GM12878 (cell line): ENCODE measurements at regions not wholly inside any gene's neighbourhood (a gene's known extent, or its start where the extent isn't known, plus 50 kb on each side); places are given as distances from the start of the nearest gene placed in this dataset.

ENCODE experiments used
- ATAC-seq: fragments of 200-7000 bp; cut with Tn5 transposase; 3 replicates; pipeline ENCODE4 v1.9.1; 2020; ENCODE audit warnings: mild to moderate bottlenecking, moderate library complexity
- BruUV-seq: library from RNA; stranded (reverse); fragments of 400-500 nt; replicated peaks from 2 replicates; lab custom pipeline; 2021; lab: Mats Ljungman, UMichigan
- CTCF ChIA-PET: fragments of 300-600 bp; sonication (Branson Sonifier 250); formaldehyde crosslinking; extraction: SDS; loops from one replicate; lab custom pipeline; 2021; ENCODE audit warnings: inconsistent platforms; lab: Yijun Ruan, JAX
- POLR2A ChIA-PET: fragments of 350-600 bp; formaldehyde crosslinking; extraction: SDS; loops from one replicate; lab custom pipeline; 2021; ENCODE audit warnings: inconsistent platforms; lab: Charles Lee
- RAD21 ChIA-PET: fragments of 300-600 bp; sonication (Branson Sonifier 250); formaldehyde crosslinking; loops from one replicate; lab custom pipeline; 2023; ENCODE audit warnings: antibody characterized with exemption; ENCODE audit not compliant: unreplicated experiment; lab: Charles Lee
- SMC1A ChIA-PET: fragments of 300-600 bp; sonication (Branson Sonifier 250); formaldehyde crosslinking; loops from one replicate; lab custom pipeline; 2023; ENCODE audit not compliant: unreplicated experiment, uncharacterized antibody; lab: Charles Lee
- DNase-seq: peaks from one replicate; pipeline ENCODE4 v3.0.0-alpha.2; 2011; ENCODE audit warnings: low read depth, low spot score
- FAIRE-seq: peaks from 3 replicates; lab custom pipeline; 2011; peaks lifted over from hg19 to GRCh38; lab: Jason Lieb, UNC
- H2AFZ ChIP-seq: 2 replicates; pipeline ENCODE4 v1.6.0; 2011; ENCODE audit warnings: low read depth, low read length, control low read depth; ENCODE audit not compliant: control insufficient read depth
- H3K27ac ChIP-seq: 2 replicates; pipeline ENCODE4 v1.5.1; 2011; ENCODE audit warnings: control low read depth; ENCODE audit not compliant: control insufficient read depth, insufficient read depth
- H3K27me3 ChIP-seq, 2 experiments: replicated peaks in 1 of 2; 2 replicates each; pipeline versions ENCODE4 v1.6.0 to v1.6.1; 2011; ENCODE audit warnings: low read length in 1 of 2; ENCODE audit not compliant: control insufficient read depth in 2 of 2, insufficient read depth in 2 of 2
- H3K36me3 ChIP-seq, 2 experiments: 2 replicates each; pipeline ENCODE4 v1.5.1; 2011; ENCODE audit warnings: low read length in 1 of 2; ENCODE audit not compliant: control insufficient read depth in 2 of 2, insufficient read depth in 2 of 2
- H3K4me1 ChIP-seq: 2 replicates; pipeline ENCODE4 v1.6.1; 2011; ENCODE audit warnings: mild to moderate bottlenecking, low read length, moderate library complexity, mixed read lengths; ENCODE audit not compliant: control insufficient read depth, insufficient read depth
- H3K4me2 ChIP-seq: 2 replicates; pipeline ENCODE4 v1.6.0; 2011; ENCODE audit warnings: control low read depth; ENCODE audit not compliant: control insufficient read depth, insufficient read depth
- H3K4me3 ChIP-seq: fragments of 200-600 bp; sonication (generic); 2 replicates; pipeline ENCODE4 v1.5.1; 2016
- H3K79me2 ChIP-seq: 2 replicates; pipeline ENCODE4 v1.6.0; 2011; ENCODE audit warnings: low read length; ENCODE audit not compliant: control insufficient read depth, insufficient read depth
- H3K9ac ChIP-seq: 2 replicates; pipeline ENCODE4 v1.8.0; 2011; ENCODE audit warnings: low read length, control low read depth, mixed read lengths; ENCODE audit not compliant: control insufficient read depth, insufficient read depth
- H3K9me3 ChIP-seq: replicated peaks from 3 replicates; pipeline ENCODE4 v1.5.1; 2011; ENCODE audit warnings: mild to moderate bottlenecking, low read length; ENCODE audit not compliant: control insufficient read depth, insufficient read depth
- H4K20me1 ChIP-seq: 2 replicates; pipeline ENCODE4 v1.6.0; 2011; ENCODE audit not compliant: control insufficient read depth, insufficient read depth
- BHLHE40 ChIP-seq, 2 experiments: fragments of 450-650 bp in 1 of 2; IDR thresholded peaks; 2 replicates each; pipeline ENCODE4 v1.6.1; 2011 to 2017; ENCODE audit warnings: low read depth in 2 of 2, borderline replicate concordance in 1 of 2, improper control_type of control experiment in 1 of 2, low read length in 1 of 2, mild to moderate bottlenecking in 1 of 2
- BMI1 ChIP-seq: fragments of 450-650 bp; IDR thresholded peaks from 2 replicates; pipeline ENCODE4 v1.6.1; 2016; ENCODE audit warnings: mild to moderate bottlenecking, moderate library complexity, borderline replicate concordance
- IKZF2 ChIP-seq, 2 experiments: fragments of 450-650 bp; IDR thresholded peaks; 2 replicates each; pipeline ENCODE4 v1.6.1; 2017; ENCODE audit warnings: mild to moderate bottlenecking in 2 of 2, moderate library complexity in 2 of 2
- MTA2 ChIP-seq: fragments of 450-650 bp; IDR thresholded peaks from 2 replicates; pipeline ENCODE4 v1.6.1; 2016; ENCODE audit warnings: low read depth, mild to moderate bottlenecking, moderate library complexity
- NFXL1 ChIP-seq: fragments of 450-650 bp; IDR thresholded peaks from 2 replicates; pipeline ENCODE4 v1.6.1; 2017; ENCODE audit warnings: antibody characterized with exemption, mild to moderate bottlenecking, borderline replicate concordance
- SIN3A ChIP-seq: IDR thresholded peaks from 2 replicates; pipeline ENCODE4 v1.6.1; 2012; ENCODE audit warnings: low read depth, low read length, improper control_type of control experiment
- SRF ChIP-seq, 2 experiments: IDR thresholded peaks; 2 replicates each; pipeline ENCODE4 v1.6.1; 2011; ENCODE audit warnings: low read depth in 2 of 2, low read length in 2 of 2, mild to moderate bottlenecking in 1 of 2, moderate library complexity in 1 of 2
- WGBS: methylation state at CpG from one replicate; pipeline ENCODE4 v1.1.6; 2016; ENCODE audit warnings: low lambda C conversion rate; ENCODE audit not compliant: insufficient replicate concordance, insufficient coverage; ENCODE audit errors: missing lambda C conversion rate; 5-methylcytosine and 5-hydroxymethylcytosine counted together
- in situ Hi-C: fragments of 300-500 bp; cut with MboI; formaldehyde crosslinking; loops from 9 replicates; pipeline ENCODE4 v1.14.3; 2018; ENCODE audit warnings: mixed read lengths
- intact Hi-C: fragments of 100-400 bp; cut with micrococcal nuclease; formaldehyde crosslinking; loops from one replicate; pipeline ENCODE4 v1.14.2; 2022; ENCODE audit not compliant: unreplicated experiment
- TF ChIP-seq, protein P1 (sequence below): fragments of 450-650 bp; IDR thresholded peaks from 2 replicates; pipeline ENCODE4 v1.6.1; 2017; ENCODE audit warnings: mild to moderate bottlenecking, moderate library complexity
- TF ChIP-seq, protein P2 (sequence below): fragments of 450-650 bp; formaldehyde crosslinking; IDR thresholded peaks from 2 replicates; pipeline ENCODE4 v1.5.0; 2022; ENCODE audit warnings: mild to moderate bottlenecking, missing genetic modification characterization
- TF ChIP-seq, protein P3 (sequence below): fragments of 450-650 bp; IDR thresholded peaks from 2 replicates; pipeline ENCODE4 v1.6.1; 2017; ENCODE audit warnings: mild to moderate bottlenecking, low read depth, inconsistent platforms; ENCODE audit not compliant: poor library complexity, severe bottlenecking

DNA sequence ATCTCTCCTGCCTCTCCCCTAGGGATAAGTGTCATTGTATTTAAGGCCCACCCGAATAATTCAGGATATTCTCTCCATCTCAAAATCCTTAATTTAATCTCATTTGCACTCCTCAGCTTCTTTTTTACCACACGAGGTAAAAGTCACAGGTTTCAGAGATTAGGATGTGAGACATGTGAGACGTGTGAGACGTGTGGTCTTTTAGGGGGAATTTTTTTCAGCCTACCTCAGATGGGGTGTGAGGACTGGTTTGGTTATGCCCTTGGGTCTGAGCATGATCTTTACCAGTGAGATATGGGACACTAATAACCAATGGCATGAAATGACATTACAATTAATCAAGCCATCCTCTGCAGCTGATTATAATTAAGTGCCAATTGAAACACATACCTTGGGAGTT lies 324.2 kb downstream of the BMP2 start:
- TF ChIP-seq, protein P1, sequence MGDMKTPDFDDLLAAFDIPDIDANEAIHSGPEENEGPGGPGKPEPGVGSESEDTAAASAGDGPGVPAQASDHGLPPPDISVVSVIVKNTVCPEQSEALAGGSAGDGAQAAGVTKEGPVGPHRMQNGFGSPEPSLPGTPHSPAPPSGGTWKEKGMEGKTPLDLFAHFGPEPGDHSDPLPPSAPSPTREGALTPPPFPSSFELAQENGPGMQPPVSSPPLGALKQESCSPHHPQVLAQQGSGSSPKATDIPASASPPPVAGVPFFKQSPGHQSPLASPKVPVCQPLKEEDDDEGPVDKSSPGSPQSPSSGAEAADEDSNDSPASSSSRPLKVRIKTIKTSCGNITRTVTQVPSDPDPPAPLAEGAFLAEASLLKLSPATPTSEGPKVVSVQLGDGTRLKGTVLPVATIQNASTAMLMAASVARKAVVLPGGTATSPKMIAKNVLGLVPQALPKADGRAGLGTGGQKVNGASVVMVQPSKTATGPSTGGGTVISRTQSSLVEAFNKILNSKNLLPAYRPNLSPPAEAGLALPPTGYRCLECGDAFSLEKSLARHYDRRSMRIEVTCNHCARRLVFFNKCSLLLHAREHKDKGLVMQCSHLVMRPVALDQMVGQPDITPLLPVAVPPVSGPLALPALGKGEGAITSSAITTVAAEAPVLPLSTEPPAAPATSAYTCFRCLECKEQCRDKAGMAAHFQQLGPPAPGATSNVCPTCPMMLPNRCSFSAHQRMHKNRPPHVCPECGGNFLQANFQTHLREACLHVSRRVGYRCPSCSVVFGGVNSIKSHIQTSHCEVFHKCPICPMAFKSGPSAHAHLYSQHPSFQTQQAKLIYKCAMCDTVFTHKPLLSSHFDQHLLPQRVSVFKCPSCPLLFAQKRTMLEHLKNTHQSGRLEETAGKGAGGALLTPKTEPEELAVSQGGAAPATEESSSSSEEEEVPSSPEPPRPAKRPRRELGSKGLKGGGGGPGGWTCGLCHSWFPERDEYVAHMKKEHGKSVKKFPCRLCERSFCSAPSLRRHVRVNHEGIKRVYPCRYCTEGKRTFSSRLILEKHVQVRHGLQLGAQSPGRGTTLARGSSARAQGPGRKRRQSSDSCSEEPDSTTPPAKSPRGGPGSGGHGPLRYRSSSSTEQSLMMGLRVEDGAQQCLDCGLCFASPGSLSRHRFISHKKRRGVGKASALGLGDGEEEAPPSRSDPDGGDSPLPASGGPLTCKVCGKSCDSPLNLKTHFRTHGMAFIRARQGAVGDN = peak; percentile 45; the same call in 1 of the 2 replicates
- TF ChIP-seq, protein P2, sequence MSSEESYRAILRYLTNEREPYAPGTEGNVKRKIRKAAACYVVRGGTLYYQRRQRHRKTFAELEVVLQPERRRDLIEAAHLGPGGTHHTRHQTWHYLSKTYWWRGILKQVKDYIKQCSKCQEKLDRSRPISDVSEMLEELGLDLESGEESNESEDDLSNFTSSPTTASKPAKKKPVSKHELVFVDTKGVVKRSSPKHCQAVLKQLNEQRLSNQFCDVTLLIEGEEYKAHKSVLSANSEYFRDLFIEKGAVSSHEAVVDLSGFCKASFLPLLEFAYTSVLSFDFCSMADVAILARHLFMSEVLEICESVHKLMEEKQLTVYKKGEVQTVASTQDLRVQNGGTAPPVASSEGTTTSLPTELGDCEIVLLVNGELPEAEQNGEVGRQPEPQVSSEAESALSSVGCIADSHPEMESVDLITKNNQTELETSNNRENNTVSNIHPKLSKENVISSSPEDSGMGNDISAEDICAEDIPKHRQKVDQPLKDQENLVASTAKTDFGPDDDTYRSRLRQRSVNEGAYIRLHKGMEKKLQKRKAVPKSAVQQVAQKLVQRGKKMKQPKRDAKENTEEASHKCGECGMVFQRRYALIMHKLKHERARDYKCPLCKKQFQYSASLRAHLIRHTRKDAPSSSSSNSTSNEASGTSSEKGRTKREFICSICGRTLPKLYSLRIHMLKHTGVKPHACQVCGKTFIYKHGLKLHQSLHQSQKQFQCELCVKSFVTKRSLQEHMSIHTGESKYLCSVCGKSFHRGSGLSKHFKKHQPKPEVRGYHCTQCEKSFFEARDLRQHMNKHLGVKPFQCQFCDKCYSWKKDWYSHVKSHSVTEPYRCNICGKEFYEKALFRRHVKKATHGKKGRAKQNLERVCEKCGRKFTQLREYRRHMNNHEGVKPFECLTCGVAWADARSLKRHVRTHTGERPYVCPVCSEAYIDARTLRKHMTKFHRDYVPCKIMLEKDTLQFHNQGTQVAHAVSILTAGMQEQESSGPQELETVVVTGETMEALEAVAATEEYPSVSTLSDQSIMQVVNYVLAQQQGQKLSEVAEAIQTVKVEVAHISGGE (CRISPR knock-in tag) = no peak
- no peak for TF ChIP-seq SRF (IDR thresholded peaks at IDR 0.05; ENCODE audit: low read depth in 2 of 2, low read length in 2 of 2)
- TF ChIP-seq IKZF2 (IDR thresholded peaks at IDR 0.05) = 0 out of 4 replicates have a peak, but pooled peaks of 1 of the 2 experiments have one; percentile 15
- TF ChIP-seq BMI1 = no peak
- TF ChIP-seq MTA2 = 0 out of 2 replicates have a peak, but pooled peaks have one; percentile 16
- 0 out of 4 replicates have a peak, but pooled peaks of 1 of the 2 experiments have one; percentile 17 for TF ChIP-seq BHLHE40 (IDR thresholded peaks at IDR 0.05; ENCODE audit: borderline replicate concordance in 1 of 2, low read depth in 2 of 2, low read length in 1 of 2)
- TF ChIP-seq SIN3A = no peak
- TF ChIP-seq NFXL1 = no peak
- TF ChIP-seq, protein P3, sequence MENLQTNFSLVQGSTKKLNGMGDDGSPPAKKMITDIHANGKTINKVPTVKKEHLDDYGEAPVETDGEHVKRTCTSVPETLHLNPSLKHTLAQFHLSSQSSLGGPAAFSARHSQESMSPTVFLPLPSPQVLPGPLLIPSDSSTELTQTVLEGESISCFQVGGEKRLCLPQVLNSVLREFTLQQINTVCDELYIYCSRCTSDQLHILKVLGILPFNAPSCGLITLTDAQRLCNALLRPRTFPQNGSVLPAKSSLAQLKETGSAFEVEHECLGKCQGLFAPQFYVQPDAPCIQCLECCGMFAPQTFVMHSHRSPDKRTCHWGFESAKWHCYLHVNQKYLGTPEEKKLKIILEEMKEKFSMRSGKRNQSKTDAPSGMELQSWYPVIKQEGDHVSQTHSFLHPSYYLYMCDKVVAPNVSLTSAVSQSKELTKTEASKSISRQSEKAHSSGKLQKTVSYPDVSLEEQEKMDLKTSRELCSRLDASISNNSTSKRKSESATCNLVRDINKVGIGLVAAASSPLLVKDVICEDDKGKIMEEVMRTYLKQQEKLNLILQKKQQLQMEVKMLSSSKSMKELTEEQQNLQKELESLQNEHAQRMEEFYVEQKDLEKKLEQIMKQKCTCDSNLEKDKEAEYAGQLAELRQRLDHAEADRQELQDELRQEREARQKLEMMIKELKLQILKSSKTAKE = peak; percentile 86
- CTCF ChIA-PET = no interaction called here
- SMC1A ChIA-PET = interaction anchor here (1.0 to 2.9 kb wide), 3 partner anchors 11 to 251 kb away, joined by 3 to 7 read pairs (median 5); no protein-coding TSS in a partner anchor
- DNase-seq (no peak), FAIRE-seq (no peak), ATAC-seq (peak; percentile 68)
- H3K27me3 ChIP-seq = no peaks in the 10 kb centered on the region
- in situ Hi-C loops = no loop called here
- RAD21 ChIA-PET = interaction anchor here (0.8 kb wide), 1 partner anchor 321 kb away, joined by 4 read pairs; no protein-coding TSS in a partner anchor
- H4K20me1 ChIP-seq = no peaks in the 10 kb centered on the region
- intact Hi-C loops = loop anchor here (5.0 to 10.0 kb wide), 2 partner anchors 264 to 327 kb away; partner anchors contain the start of gene BMP2
- H3K27ac ChIP-seq = no peak overlapping the region
- H3K9me3 ChIP-seq = no peaks in the 10 kb centered on the region
- no peaks in the 10 kb centered on the region for H3K36me3 ChIP-seq
- no peaks in the 10 kb centered on the region for H3K79me2 ChIP-seq
- H3K4me1 ChIP-seq = no peaks in the 10 kb centered on the region
- WGBS = 1% methylated on average over 4 of the region's 4 CpGs
- no peak overlapping the region for H2AFZ ChIP-seq
- H3K9ac ChIP-seq = no peak overlapping the region
- POLR2A ChIA-PET = no interaction called here
- H3K4me2 ChIP-seq = no peak overlapping the region
- no peak overlapping the region for H3K4me3 ChIP-seq
- no TSS peak for BruUV-seq
